ENCODE measurements at regions not wholly inside any gene's neighbourhood (a gene's known extent, or its start where the extent isn't known, plus 50 kb on each side); places are given as distances from the start of the nearest gene placed in this dataset.
"Not testable (repeated sequence)": the region's sequence is repeated elsewhere in the genome, so short reads cannot be mapped to it uniquely, and the experiment has no call there.

DNA sequence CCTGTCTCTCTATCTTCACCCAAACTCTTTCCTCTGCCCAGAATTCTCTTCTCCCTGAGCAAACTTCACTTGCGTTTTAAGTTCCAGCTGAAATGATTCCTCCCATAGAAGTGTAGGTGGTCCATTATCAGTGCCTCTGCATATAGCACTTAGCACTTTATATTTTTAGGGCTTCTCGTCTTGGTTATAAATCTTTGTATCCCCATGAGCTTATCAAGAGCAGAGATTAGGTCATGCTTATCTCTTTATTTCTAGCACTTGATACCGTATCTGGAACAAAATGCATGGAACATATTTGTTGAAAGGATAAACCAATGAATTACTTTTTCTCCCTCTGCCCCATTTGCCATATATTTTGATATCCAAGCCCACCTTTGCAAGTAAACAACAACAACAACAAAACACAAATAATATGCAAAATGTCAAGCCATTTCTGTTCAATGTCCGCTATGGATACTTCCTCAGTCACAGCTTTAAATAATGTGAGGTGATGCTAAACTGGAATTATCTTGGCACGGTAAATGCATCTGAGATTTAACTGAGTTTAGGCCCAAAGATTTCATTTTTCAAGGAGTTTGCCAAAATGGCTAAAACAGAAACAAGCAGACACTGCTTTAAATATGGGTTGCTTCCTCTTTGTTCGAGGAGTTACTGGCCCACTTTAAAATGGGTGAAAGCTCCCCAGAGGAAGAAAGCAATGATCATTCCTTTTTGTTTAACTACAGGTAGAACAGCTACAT lies 106.2 kb upstream of the STMND1 start:
- TF ChIP-seq, protein P1, sequence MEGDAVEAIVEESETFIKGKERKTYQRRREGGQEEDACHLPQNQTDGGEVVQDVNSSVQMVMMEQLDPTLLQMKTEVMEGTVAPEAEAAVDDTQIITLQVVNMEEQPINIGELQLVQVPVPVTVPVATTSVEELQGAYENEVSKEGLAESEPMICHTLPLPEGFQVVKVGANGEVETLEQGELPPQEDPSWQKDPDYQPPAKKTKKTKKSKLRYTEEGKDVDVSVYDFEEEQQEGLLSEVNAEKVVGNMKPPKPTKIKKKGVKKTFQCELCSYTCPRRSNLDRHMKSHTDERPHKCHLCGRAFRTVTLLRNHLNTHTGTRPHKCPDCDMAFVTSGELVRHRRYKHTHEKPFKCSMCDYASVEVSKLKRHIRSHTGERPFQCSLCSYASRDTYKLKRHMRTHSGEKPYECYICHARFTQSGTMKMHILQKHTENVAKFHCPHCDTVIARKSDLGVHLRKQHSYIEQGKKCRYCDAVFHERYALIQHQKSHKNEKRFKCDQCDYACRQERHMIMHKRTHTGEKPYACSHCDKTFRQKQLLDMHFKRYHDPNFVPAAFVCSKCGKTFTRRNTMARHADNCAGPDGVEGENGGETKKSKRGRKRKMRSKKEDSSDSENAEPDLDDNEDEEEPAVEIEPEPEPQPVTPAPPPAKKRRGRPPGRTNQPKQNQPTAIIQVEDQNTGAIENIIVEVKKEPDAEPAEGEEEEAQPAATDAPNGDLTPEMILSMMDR (conservative IDR thresholded peaks at IDR 0.05; ENCODE audit: low read length), result no peak
- TF ChIP-seq EZH2phosphoT487 (IDR thresholded peaks at IDR 0.05; ENCODE audit: borderline replicate concordance, low read depth, low read length), result no peak
- no peak overlapping the region for H2AFZ ChIP-seq (ENCODE audit: low read length)
- no peaks in the 10 kb centered on the region for H4K20me1 ChIP-seq (ENCODE audit: insufficient read depth, low read length)
- ChIA-PET CTCF (ENCODE audit: unreplicated experiment) (no interaction called here), POLR2A (no interaction called here)
- BruUV-seq (replicated peaks), result no TSS peak
- no peaks in the 10 kb centered on the region for H3K9me2 ChIP-seq (ENCODE audit: insufficient read depth, low read length)
- no peak overlapping the region for H3K27ac ChIP-seq (ENCODE audit: low read depth, low read length, poor library complexity, severe bottlenecking)
- H3K4me1 ChIP-seq (ENCODE audit: insufficient read depth, low read length, poor library complexity, severe bottlenecking), result no peaks in the 10 kb centered on the region
- H3K9me3 ChIP-seq (ENCODE audit: low read length), result no peaks in the 10 kb centered on the region
- DNase-seq (ENCODE audit: low spot score), result no peak
- no peak overlapping the region for H3K4me2 ChIP-seq (ENCODE audit: low read length)
- intact Hi-C loops (cut with micrococcal nuclease; ENCODE audit: unreplicated experiment), result no loop called here
- H3K79me2 ChIP-seq (ENCODE audit: insufficient read depth, low read depth, low read length), result no peaks in the 10 kb centered on the region
- no peaks in the 10 kb centered on the region for H3K36me3 ChIP-seq (ENCODE audit: insufficient read depth, low read length)
- H3K4me3 ChIP-seq (ENCODE audit: low read depth, low read length, poor library complexity, severe bottlenecking), result no peak overlapping the region

GRCh38 chr6:16993396-16993795 lies 108.5 kb upstream of the STMND1 start:
- ChIA-PET CTCF (ENCODE audit: unreplicated experiment) (no interaction called here), POLR2A (no interaction called here)
- TF ChIP-seq EZH2phosphoT487 (IDR thresholded peaks at IDR 0.05; ENCODE audit: borderline replicate concordance, low read depth, low read length), result no peak
- TF ChIP-seq, protein P1 (conservative IDR thresholded peaks at IDR 0.05; ENCODE audit: low read length), result no peak
- Histone ChIP-seq H3K9me3 (ENCODE audit: low read length) (no peaks in the 10 kb centered on the region), H3K36me3 (ENCODE audit: insufficient read depth, low read length) (no peaks in the 10 kb centered on the region), H4K20me1 (ENCODE audit: insufficient read depth, low read length) (no peaks in the 10 kb centered on the region), H3K4me1 (ENCODE audit: insufficient read depth, low read length, poor library complexity, severe bottlenecking) (no peaks in the 10 kb centered on the region), H3K79me2 (ENCODE audit: insufficient read depth, low read depth, low read length) (no peaks in the 10 kb centered on the region), H3K4me3 (ENCODE audit: low read depth, low read length, poor library complexity, severe bottlenecking) (no peak overlapping the region), H3K4me2 (ENCODE audit: low read length) (no peak overlapping the region), H3K9me2 (ENCODE audit: insufficient read depth, low read length) (no peaks in the 10 kb centered on the region), H3K27ac (ENCODE audit: low read depth, low read length, poor library complexity, severe bottlenecking) (no peak overlapping the region), H2AFZ (ENCODE audit: low read length) (no peak overlapping the region)
- intact Hi-C loops (cut with micrococcal nuclease; ENCODE audit: unreplicated experiment), result no loop called here
- DNase-seq (ENCODE audit: low spot score), result no peak
- BruUV-seq (replicated peaks), result no TSS peak

GRCh38 chr6:16991981-16992629 lies 109.7 kb upstream of the STMND1 start:
- H3K36me3 ChIP-seq (ENCODE audit: insufficient read depth, low read length), result no peaks in the 10 kb centered on the region
- no TSS peak for BruUV-seq (replicated peaks)
- ChIA-PET POLR2A (interaction anchor here (0.6 to 1.0 kb wide), 4 partner anchors 9 to 1045 kb away, joined by 3 to 5 read pairs (median 4); no protein-coding TSS in a partner anchor), CTCF (ENCODE audit: unreplicated experiment) (no interaction called here)
- TF ChIP-seq, protein P1 (conservative IDR thresholded peaks at IDR 0.05; ENCODE audit: low read length), result no peak
- no peak for DNase-seq (ENCODE audit: low spot score)
- no peaks in the 10 kb centered on the region for H3K79me2 ChIP-seq (ENCODE audit: insufficient read depth, low read depth, low read length)
- intact Hi-C loops (cut with micrococcal nuclease; ENCODE audit: unreplicated experiment), result no loop called here
- H4K20me1 ChIP-seq (ENCODE audit: insufficient read depth, low read length), result no peaks in the 10 kb centered on the region
- H3K4me1 ChIP-seq (ENCODE audit: insufficient read depth, low read length, poor library complexity, severe bottlenecking), result no peaks in the 10 kb centered on the region
- no peak overlapping the region for H2AFZ ChIP-seq (ENCODE audit: low read length)
- no peaks in the 10 kb centered on the region for H3K9me2 ChIP-seq (ENCODE audit: insufficient read depth, low read length)
- H3K4me2 ChIP-seq (ENCODE audit: low read length), result no peak overlapping the region
- H3K27ac ChIP-seq (ENCODE audit: low read depth, low read length, poor library complexity, severe bottlenecking), result no peak overlapping the region
- H3K9me3 ChIP-seq (ENCODE audit: low read length), result no peaks in the 10 kb centered on the region
- H3K4me3 ChIP-seq (ENCODE audit: low read depth, low read length, poor library complexity, severe bottlenecking), result no peak overlapping the region

GRCh38 chr6:16989976-16990375 lies 111.9 kb upstream of the STMND1 start:
- BruUV-seq (replicated peaks); H3K4me1 ChIP-seq (ENCODE audit: insufficient read depth, low read length, poor library complexity, severe bottlenecking); H3K9me2 ChIP-seq (ENCODE audit: insufficient read depth, low read length); H3K9me3 ChIP-seq (ENCODE audit: low read length); H4K20me1 ChIP-seq (ENCODE audit: insufficient read depth, low read length); H3K79me2 ChIP-seq (ENCODE audit: insufficient read depth, low read depth, low read length); intact Hi-C loops (cut with micrococcal nuclease; ENCODE audit: unreplicated experiment); H3K36me3 ChIP-seq (ENCODE audit: insufficient read depth, low read length); CTCF ChIA-PET (ENCODE audit: unreplicated experiment); H3K4me2 ChIP-seq (ENCODE audit: low read length); H3K4me3 ChIP-seq (ENCODE audit: low read depth, low read length, poor library complexity, severe bottlenecking); DNase-seq (ENCODE audit: low spot score); H3K27ac ChIP-seq (ENCODE audit: low read depth, low read length, poor library complexity, severe bottlenecking); POLR2A ChIA-PET; H2AFZ ChIP-seq (ENCODE audit: low read length): not testable (repeated sequence)
